Panc1 (cell line): ENCODE measurements at regions not wholly inside any gene's neighbourhood (a gene's known extent, or its start where the extent isn't known, plus 50 kb on each side); places are given as distances from the start of the nearest gene placed in this dataset.

ENCODE experiments used
- POLR2AphosphoS5 ChIP-seq: IDR thresholded peaks from 2 replicates; pipeline ENCODE4 v1.6.1; 2012; ENCODE audit warnings: mild to moderate bottlenecking, low read depth, low read length, moderate library complexity
- SIN3A ChIP-seq: IDR thresholded peaks from 2 replicates; pipeline ENCODE4 v1.6.1; 2012; ENCODE audit warnings: low read depth, mild to moderate bottlenecking, low read length, moderate library complexity, borderline replicate concordance; ENCODE audit not compliant: insufficient read depth
- TF ChIP-seq, protein P1 (sequence below): fragments of 450-650 bp; IDR thresholded peaks from 2 replicates; pipeline ENCODE4 v1.5.1; 2017; ENCODE audit warnings: mild to moderate bottlenecking

DNA sequence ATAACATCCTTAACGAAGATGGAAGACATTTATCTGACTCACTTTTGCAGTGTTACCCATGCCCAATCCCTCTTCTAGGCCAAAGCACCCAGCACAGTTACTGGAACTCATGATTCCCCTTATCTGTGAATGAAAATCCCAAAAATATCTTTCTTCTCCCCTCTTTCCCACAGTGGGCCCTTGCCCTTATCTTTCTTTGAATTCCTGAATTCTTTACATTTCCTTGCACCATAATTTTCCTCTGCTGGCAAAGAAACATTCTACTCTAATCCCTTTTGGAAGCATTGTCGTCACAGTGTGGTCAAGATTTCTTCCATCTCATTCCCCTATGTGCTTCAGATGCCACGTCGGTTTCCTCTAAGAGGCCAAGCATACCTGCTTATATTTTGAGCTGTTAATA lies 135.9 kb upstream of the LIFR start:
- TF ChIP-seq, protein P1, sequence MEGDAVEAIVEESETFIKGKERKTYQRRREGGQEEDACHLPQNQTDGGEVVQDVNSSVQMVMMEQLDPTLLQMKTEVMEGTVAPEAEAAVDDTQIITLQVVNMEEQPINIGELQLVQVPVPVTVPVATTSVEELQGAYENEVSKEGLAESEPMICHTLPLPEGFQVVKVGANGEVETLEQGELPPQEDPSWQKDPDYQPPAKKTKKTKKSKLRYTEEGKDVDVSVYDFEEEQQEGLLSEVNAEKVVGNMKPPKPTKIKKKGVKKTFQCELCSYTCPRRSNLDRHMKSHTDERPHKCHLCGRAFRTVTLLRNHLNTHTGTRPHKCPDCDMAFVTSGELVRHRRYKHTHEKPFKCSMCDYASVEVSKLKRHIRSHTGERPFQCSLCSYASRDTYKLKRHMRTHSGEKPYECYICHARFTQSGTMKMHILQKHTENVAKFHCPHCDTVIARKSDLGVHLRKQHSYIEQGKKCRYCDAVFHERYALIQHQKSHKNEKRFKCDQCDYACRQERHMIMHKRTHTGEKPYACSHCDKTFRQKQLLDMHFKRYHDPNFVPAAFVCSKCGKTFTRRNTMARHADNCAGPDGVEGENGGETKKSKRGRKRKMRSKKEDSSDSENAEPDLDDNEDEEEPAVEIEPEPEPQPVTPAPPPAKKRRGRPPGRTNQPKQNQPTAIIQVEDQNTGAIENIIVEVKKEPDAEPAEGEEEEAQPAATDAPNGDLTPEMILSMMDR, result no peak
- no peak for TF ChIP-seq SIN3A
- no peak for TF ChIP-seq POLR2AphosphoS5
